ENCODE measurements at regions not wholly inside any gene's neighbourhood (a gene's known extent, or its start where the extent isn't known, plus 50 kb on each side); places are given as distances from the start of the nearest gene placed in this dataset.

GRCh38 chr9:79145442-79145841, 426.3 kb upstream of the TLE4 start:
- no peak for TF ChIP-seq CTCF (IDR thresholded peaks at IDR 0.05)
- TF ChIP-seq EP300 (IDR thresholded peaks at IDR 0.05): no peak
